Right lobe of liver (tissue), 4 donors: ENCODE measurements at regions not wholly inside any gene's neighbourhood (a gene's known extent, or its start where the extent isn't known, plus 50 kb on each side); places are given as distances from the start of the nearest gene placed in this dataset.

Experiments
- POLR2A ChIP-seq: fragments of 450-650 bp; IDR thresholded peaks from one replicate; pipeline ENCODE4 v1.6.1; 2017; ENCODE audit warnings: antibody characterized with exemption, mild to moderate bottlenecking
- TF ChIP-seq, protein P1 (sequence below), 4 donors: fragments of 200-600 bp in 3 of 4; fragments of 450-650 bp in 1 of 4; IDR thresholded peaks; one replicate each; pipeline versions ENCODE4 v1.5.1 to v1.8.0; 2016 to 2022; ENCODE audit warnings: antibody characterized with exemption in 4 of 4, mild to moderate bottlenecking in 2 of 4
- donor health status: DM: no; HTN: no; CAD: no.
- donor health status: DM: no; HTN: no; CAD: no.
- donor health status: DM: no; HTN: yes; CAD: no.

DNA sequence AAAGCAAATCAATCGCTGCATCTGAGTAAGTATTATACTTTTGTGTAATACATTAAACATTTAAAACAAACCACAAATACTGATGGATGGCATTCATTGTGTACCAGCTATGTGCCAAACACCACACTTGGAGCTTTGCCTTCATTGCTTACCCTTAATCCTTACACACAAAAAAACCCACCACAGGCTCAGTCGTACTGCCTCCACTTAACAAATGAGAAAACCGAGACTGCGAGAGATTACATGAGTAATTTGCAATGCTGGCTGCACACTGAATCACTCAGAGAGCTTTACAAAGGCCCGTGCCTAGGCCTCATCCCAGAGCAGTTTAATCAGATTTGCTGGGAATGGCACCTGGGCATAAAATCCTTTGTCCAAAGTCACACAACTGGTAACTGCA lies 130.5 kb downstream of the EDN1 start:
- TF ChIP-seq, protein P1, sequence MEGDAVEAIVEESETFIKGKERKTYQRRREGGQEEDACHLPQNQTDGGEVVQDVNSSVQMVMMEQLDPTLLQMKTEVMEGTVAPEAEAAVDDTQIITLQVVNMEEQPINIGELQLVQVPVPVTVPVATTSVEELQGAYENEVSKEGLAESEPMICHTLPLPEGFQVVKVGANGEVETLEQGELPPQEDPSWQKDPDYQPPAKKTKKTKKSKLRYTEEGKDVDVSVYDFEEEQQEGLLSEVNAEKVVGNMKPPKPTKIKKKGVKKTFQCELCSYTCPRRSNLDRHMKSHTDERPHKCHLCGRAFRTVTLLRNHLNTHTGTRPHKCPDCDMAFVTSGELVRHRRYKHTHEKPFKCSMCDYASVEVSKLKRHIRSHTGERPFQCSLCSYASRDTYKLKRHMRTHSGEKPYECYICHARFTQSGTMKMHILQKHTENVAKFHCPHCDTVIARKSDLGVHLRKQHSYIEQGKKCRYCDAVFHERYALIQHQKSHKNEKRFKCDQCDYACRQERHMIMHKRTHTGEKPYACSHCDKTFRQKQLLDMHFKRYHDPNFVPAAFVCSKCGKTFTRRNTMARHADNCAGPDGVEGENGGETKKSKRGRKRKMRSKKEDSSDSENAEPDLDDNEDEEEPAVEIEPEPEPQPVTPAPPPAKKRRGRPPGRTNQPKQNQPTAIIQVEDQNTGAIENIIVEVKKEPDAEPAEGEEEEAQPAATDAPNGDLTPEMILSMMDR (IDR thresholded peaks at IDR 0.05), result no peak
- no peak for TF ChIP-seq POLR2A
